Caco-2 (cell line): ENCODE measurements at regions not wholly inside any gene's neighbourhood (a gene's known extent, or its start where the extent isn't known, plus 50 kb on each side); places are given as distances from the start of the nearest gene placed in this dataset.

Experiments
- BruUV-seq: library from RNA; stranded (reverse); fragments of 400-500 nt; replicated peaks from 2 replicates; lab custom pipeline; 2021; lab: Mats Ljungman, UMichigan
- CTCF ChIA-PET: fragments of 300-600 bp; sonication (Branson Sonifier 250); formaldehyde crosslinking; loops from one replicate; lab custom pipeline; 2022; ENCODE audit warnings: antibody characterized with exemption; lab: Charles Lee
- POLR2A ChIA-PET: fragments of 300-600 bp; sonication (Branson Sonifier 250); formaldehyde crosslinking; loops from one replicate; lab custom pipeline; 2022; ENCODE audit warnings: antibody characterized with exemption; lab: Charles Lee
- DNase-seq, 2 experiments: peaks; one replicate each; pipeline versions ENCODE4 v3.0.0 to v3.0.0-alpha.2; 2020 to 2022
- H3K27me3 ChIP-seq: replicated peaks from 2 replicates; pipeline ENCODE4 v1.6.0; 2011; ENCODE audit warnings: low read length; ENCODE audit not compliant: control insufficient read depth, insufficient read depth
- H3K36me3 ChIP-seq: 2 replicates; pipeline ENCODE4 v1.5.1; 2011; ENCODE audit warnings: low read length; ENCODE audit not compliant: control insufficient read depth, insufficient read depth
- H3K4me1 ChIP-seq: fragments of 250-450 bp; sonication (Bioruptor Pico); 2 replicates; pipeline ENCODE4 v1.5.1; 2020; ENCODE audit warnings: mild to moderate bottlenecking
- H3K4me3 ChIP-seq: 2 replicates; pipeline ENCODE4 v1.5.1; 2011; ENCODE audit warnings: low read depth, mild to moderate bottlenecking, control low read depth, low read length
- H3K9me3 ChIP-seq: fragments of 250-450 bp; sonication (Bioruptor Pico); 2 replicates; pipeline ENCODE4 v1.5.1; 2020; ENCODE audit warnings: mild to moderate bottlenecking, moderate library complexity
- H3K27ac Mint-ChIP-seq: one replicate; pipeline ENCODE4 v1.8.0; 2022; ENCODE audit warnings: mixed read lengths; ENCODE audit not compliant: unreplicated experiment
- H3K27me3 Mint-ChIP-seq: one replicate; pipeline ENCODE4 v1.8.0; 2022; ENCODE audit warnings: mixed read lengths; ENCODE audit not compliant: insufficient read depth, unreplicated experiment
- H3K36me3 Mint-ChIP-seq: one replicate; pipeline ENCODE4 v1.8.0; 2022; ENCODE audit warnings: mild to moderate bottlenecking, mixed read lengths; ENCODE audit not compliant: insufficient read depth, unreplicated experiment
- H3K4me1 Mint-ChIP-seq: one replicate; pipeline ENCODE4 v1.8.0; 2022; ENCODE audit warnings: low read depth, mixed read lengths; ENCODE audit not compliant: unreplicated experiment
- H3K4me3 Mint-ChIP-seq: one replicate; pipeline ENCODE4 v1.8.0; 2022; ENCODE audit warnings: mild to moderate bottlenecking, moderate library complexity, mixed read lengths; ENCODE audit not compliant: unreplicated experiment
- H3K9me3 Mint-ChIP-seq: one replicate; pipeline ENCODE4 v1.8.0; 2022; ENCODE audit warnings: mixed read lengths; ENCODE audit not compliant: unreplicated experiment
- CTCF ChIP-seq, 2 experiments: fragments of 200-600 bp in 1 of 2; IDR thresholded peaks; 1 replicate in 1 of 2; 2 replicates in 1 of 2; pipeline versions ENCODE4 v1.5.1 to v1.8.0; 2011 to 2022; ENCODE audit warnings: antibody characterized with exemption in 1 of 2, control low read depth in 1 of 2, inconsistent platforms in 1 of 2, low read depth in 1 of 2, low read length in 1 of 2, mild to moderate bottlenecking in 1 of 2, moderate library complexity in 1 of 2; ENCODE audit not compliant: insufficient read depth in 1 of 2, severe bottlenecking in 1 of 2, unreplicated experiment in 1 of 2
- intact Hi-C: fragments of 100-400 bp; cut with micrococcal nuclease; formaldehyde crosslinking; loops from one replicate; pipeline ENCODE4 v1.10.0; 2022; ENCODE audit not compliant: unreplicated experiment

GRCh38 chr10:111865550-111865949 lies 318.0 kb downstream of the GPAM start:
- ChIA-PET CTCF (no interaction called here), POLR2A (no interaction called here)
- Histone ChIP-seq H3K4me1 (no peaks in the 10 kb centered on the region), H3K27me3 (no peaks in the 10 kb centered on the region), H3K4me3 (no peak overlapping the region), H3K9me3 (no peaks in the 10 kb centered on the region), H3K36me3 (no peaks in the 10 kb centered on the region)
- no peaks in the 10 kb centered on the region for H3K36me3 Mint-ChIP-seq
- BruUV-seq: no TSS peak
- H3K27ac Mint-ChIP-seq: no peak overlapping the region
- TF ChIP-seq CTCF (IDR thresholded peaks at IDR 0.05; ENCODE audit: insufficient read depth in 1 of 2, low read depth in 1 of 2, low read length in 1 of 2, severe bottlenecking in 1 of 2, unreplicated experiment in 1 of 2): no peak
- no peaks in the 10 kb centered on the region for H3K9me3 Mint-ChIP-seq
- H3K27me3 Mint-ChIP-seq: peaks cover 6% of the 10 kb centered on the region
- intact Hi-C loops: no loop called here
- H3K4me1 Mint-ChIP-seq: no peaks in the 10 kb centered on the region
- H3K4me3 Mint-ChIP-seq: no peak overlapping the region
- no peak for DNase-seq

GRCh38 chr10:111871458-111871857 lies 312.1 kb downstream of the GPAM start:
- H3K4me1 ChIP-seq: no peaks in the 10 kb centered on the region
- no peak overlapping the region for H3K27ac Mint-ChIP-seq
- H3K4me3 Mint-ChIP-seq: no peak overlapping the region
- intact Hi-C loops: no loop called here
- BruUV-seq: no TSS peak
- no peaks in the 10 kb centered on the region; the same call in 1 of the 2 replicates for H3K27me3 ChIP-seq
- no peaks in the 10 kb centered on the region for H3K4me1 Mint-ChIP-seq
- no peaks in the 10 kb centered on the region for H3K9me3 Mint-ChIP-seq
- DNase-seq: no peak
- no peak for TF ChIP-seq CTCF (IDR thresholded peaks at IDR 0.05; ENCODE audit: insufficient read depth in 1 of 2, low read depth in 1 of 2, low read length in 1 of 2, severe bottlenecking in 1 of 2, unreplicated experiment in 1 of 2)
- no peaks in the 10 kb centered on the region for H3K9me3 ChIP-seq
- POLR2A ChIA-PET: no interaction called here
- peaks cover 8% of the 10 kb centered on the region for H3K27me3 Mint-ChIP-seq
- no peak overlapping the region for H3K4me3 ChIP-seq
- H3K36me3 ChIP-seq: no peaks in the 10 kb centered on the region
- CTCF ChIA-PET: no interaction called here
- H3K36me3 Mint-ChIP-seq: no peaks in the 10 kb centered on the region

- intact Hi-C loops: no loop called here
- TF ChIP-seq CTCF (IDR thresholded peaks at IDR 0.05; ENCODE audit: insufficient read depth in 1 of 2, low read depth in 1 of 2, low read length in 1 of 2, severe bottlenecking in 1 of 2, unreplicated experiment in 1 of 2): no peak
- BruUV-seq: no TSS peak
- H3K4me3 ChIP-seq: no peak overlapping the region
- no peaks in the 10 kb centered on the region; the same call in 1 of the 2 replicates for H3K27me3 ChIP-seq
- H3K9me3 Mint-ChIP-seq: peaks cover under 1% of the 10 kb centered on the region
- H3K4me3 Mint-ChIP-seq: no peak overlapping the region
- H3K36me3 ChIP-seq: no peaks in the 10 kb centered on the region
- no peak for DNase-seq
- H3K9me3 ChIP-seq: no peaks in the 10 kb centered on the region
- CTCF ChIA-PET: no interaction called here
- H3K27me3 Mint-ChIP-seq: peaks cover 8% of the 10 kb centered on the region
- H3K4me1 ChIP-seq: no peaks in the 10 kb centered on the region
- POLR2A ChIA-PET: no interaction called here
- H3K4me1 Mint-ChIP-seq: no peaks in the 10 kb centered on the region
- no peaks in the 10 kb centered on the region for H3K36me3 Mint-ChIP-seq
- H3K27ac Mint-ChIP-seq: no peak overlapping the region
These were observed 311.0 kb downstream of the GPAM start for GRCh38 chr10:111872591-111872990.
